HG02759 (cell line): ENCODE measurements at regions not wholly inside any gene's neighbourhood (a gene's known extent, or its start where the extent isn't known, plus 50 kb on each side); places are given as distances from the start of the nearest gene placed in this dataset.
A peak's percentile ranks its signal among the peaks of the same experiment; 100 is the strongest.

Experiments used
- ATAC-seq: cut with Tn5 transposase; IDR thresholded peaks from one replicate; pipeline ENCODE4 v1.9.1; 2021; ENCODE audit warnings: mild to moderate bottlenecking, moderate library complexity; ENCODE audit not compliant: unreplicated experiment

DNA sequence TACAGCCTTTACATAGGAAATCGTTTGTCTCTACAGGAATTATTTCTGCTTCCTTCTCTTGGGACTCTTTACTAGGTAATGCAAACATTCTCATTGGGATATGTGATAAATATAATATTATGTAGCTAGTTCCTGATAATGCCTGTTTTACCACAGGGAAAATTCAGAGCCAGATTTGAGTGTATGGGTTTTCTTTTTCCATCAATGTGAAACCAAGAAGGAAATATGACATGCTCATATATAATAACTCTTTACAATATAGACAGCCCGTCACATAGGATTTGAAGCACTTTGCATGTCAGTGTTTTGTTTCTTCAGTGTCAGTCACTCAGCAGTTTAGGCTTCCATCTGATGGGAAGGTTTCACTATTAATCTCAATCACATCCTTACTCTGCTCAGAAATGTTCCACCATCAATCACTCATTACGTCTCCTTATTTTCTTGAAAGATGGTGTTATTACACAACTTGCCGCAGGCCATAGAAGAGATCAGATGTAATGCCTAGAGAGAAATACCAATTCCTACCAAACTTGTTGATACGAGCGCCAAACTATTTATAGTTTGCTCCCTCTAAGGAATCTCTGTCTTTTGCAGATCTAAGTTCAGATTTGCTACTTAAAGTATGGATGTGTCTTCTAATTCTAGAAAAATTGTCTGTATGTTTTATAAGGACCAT is 314.8 kb downstream of the DIPK2A start:
- no peak for ATAC-seq

DNA sequence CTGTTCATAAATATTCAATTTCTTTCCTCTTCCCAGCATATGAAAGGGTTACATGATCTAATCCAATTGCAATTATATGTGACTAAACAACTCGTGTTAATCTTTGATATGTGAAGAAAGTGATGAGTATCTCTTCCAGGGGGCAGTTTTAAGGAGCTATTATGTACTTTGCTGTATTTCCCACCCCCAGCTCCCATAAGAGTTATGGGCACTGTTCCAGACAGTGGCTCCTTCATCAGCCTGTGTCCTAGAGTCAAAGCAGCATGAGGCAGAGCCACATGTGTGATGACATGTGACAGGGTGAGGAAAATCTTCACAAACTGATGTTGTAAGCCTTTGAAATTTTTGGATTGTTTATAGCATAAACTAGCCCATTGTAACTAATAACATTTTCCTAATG is 315.4 kb downstream of the DIPK2A start:
- no peak for ATAC-seq

GRCh38 chr3:144289057-144289456 is 317.4 kb downstream of the DIPK2A start:
- ATAC-seq, result peak; percentile 44

DNA sequence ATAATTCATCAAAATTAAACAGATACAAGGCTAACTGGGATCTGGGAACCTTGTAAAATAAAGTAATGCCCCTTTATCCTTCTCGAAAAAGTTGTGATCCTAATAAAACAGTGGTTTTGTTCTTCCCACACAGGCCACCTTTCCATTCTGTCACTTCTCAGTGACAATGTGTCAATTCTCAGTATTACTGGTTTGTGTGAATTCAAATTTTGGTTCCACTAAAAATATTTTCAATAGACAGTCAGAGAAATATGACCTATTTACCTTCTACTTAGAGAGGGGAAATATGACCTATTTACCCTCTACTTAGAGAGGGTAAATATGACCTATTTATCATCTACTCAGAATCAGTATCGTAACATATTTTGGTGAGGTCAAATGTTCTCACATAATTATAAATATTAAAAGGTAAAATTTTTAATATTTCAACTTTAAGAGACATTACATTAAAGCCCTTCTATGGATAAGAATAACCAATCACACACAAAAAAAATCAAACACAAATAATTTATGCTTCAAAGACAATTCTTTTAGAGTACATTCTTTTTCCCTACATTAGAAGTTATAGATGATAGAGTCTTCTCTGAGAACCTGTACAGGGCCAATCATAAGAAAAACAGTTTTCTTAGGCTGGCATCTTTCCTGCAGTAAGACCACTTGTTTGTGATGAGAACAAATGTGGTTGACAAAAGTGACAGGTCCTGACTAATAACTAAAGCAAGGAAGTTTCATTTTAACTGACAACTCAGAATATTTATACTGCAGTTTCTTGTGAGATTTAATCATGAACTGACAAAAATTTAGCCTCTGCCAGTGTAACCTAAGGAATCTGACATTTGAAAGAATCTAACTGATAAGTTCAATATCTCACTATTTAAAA is 323.3 kb downstream of the DIPK2A start:
- peak; percentile 89 for ATAC-seq

GRCh38 chr3:144295613-144296012 is 324.0 kb downstream of the DIPK2A start:
- ATAC-seq, result no peak

- ATAC-seq, result no peak
These were observed 325.2 kb downstream of the DIPK2A start for GRCh38 chr3:144296808-144297207.

GRCh38 chr3:144301863-144302262 is 330.2 kb downstream of the DIPK2A start:
- no peak for ATAC-seq

GRCh38 chr3:144307951-144308350 is 336.3 kb downstream of the DIPK2A start:
- ATAC-seq, result no peak

GRCh38 chr3:144308396-144308795 is 336.8 kb downstream of the DIPK2A start:
- no peak for ATAC-seq

DNA sequence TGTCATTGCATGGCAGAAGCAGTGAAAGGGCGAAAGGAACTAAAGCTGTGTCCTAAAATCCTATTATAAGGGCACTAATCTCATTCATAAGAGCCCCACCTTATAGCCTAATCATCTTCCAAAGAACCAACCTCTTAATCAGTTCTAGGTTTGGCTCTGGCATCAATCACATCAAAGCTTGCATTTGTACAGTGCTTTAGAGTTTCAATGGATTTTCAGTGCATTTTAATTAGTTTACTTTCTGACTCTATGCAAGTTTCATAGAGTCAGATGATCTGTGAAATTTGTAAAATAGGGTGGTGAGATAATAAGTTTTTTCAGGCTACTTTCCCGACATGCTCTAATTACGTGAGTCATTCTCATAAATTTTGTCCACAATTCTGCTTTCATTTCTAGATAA is 341.1 kb downstream of the DIPK2A start:
- no peak for ATAC-seq

DNA sequence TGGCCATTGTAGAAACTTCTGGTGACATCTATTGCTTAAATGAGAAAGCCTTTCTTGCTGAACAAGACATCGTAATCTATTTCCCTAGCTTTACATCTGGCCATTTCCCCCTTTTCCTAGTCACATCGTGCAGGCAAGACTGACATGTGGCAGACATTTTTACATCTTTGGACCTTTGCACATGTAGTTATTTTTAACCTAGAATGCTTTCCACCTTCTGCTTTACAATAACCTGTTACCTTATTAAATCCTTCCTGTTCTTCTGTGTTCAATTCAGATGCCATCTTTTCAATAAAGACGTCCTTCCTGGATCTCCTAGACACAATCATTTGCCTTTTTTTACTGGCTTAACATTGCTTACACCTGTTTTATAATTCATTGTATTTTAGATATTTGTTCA is 343.3 kb downstream of the DIPK2A start:
- ATAC-seq, result no peak

GRCh38 chr3:144317961-144318360 is 346.3 kb downstream of the DIPK2A start:
- no peak for ATAC-seq

DNA sequence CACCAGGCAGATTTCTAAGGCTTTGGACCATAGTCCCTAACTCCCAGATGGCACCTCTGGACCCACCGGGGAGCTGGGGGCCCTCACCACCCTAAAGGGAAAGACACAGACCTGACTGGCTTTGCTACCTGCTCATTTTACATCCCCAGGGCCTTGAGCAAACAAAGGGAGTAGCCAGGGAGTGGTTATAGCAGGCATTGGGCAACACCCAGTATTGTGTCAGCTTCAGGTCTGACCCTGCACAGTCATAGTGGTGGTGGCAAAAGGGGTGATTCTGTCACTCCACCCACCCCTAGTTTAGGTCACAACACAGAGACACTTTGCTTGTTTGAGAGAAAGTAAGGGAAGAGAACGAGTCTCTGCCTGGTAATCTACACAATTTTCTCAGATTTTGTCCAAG is 352.5 kb downstream of the DIPK2A start:
- no peak for ATAC-seq

GRCh38 chr3:144332868-144333267 is 361.2 kb downstream of the DIPK2A start:
- ATAC-seq, result no peak

GRCh38 chr3:144341471-144341870 is 369.8 kb downstream of the DIPK2A start:
- no peak for ATAC-seq

GRCh38 chr3:144343343-144343742 is 371.7 kb downstream of the DIPK2A start:
- no peak for ATAC-seq

- no peak for ATAC-seq
These were observed 372.2 kb downstream of the DIPK2A start for GRCh38 chr3:144343777-144344176.

DNA sequence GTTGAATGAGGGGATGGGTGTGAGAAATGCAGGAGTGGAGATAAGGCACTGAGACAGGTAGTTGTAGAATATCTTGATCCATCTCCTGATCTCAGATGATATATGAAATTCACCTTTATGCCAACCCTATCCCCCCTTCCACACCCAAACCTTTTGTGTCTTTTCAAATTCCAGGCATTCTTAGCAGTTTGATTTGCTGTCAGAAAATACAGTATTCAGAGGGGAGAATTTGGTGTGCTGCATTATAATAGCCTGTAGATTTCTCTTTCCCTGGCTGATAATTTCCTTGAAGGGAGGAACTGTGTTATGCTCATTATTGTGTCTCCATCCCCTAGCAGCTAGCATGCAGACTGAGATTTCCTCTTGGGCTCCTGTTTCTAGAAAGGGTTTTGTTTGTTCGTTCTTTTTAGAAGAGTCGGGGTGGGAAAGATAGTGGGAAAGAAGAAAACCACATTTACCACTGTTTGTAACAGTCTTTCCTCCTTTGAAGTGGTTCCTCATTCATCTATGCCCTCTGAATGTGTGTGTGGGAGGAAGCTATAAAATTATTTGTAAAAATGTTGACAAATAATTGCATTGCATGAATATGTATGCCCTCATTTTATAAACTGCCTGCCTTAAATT is 373.4 kb downstream of the DIPK2A start:
- no peak for ATAC-seq

DNA sequence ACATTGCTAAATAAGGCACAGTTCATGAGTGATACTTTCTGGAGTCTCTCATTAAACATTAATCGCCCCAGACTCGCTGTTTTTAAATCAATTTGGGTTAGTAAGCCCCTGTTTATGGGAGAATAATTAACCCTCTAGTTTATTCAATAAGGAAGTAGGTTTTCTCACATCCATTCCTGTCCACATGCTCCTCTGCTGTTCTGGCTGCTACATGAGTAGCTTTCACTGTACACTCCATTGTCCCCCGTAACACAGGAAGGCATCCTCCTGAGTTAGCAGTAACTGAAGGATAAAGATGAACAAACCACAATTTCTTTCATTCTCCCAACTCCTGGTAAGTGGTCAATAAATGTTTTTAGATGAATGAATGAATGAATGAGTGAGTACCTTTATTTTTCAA is 378.5 kb downstream of the DIPK2A start:
- ATAC-seq, result no peak

- ATAC-seq, result no peak
These were observed 379.4 kb downstream of the DIPK2A start for GRCh38 chr3:144351011-144351410.

GRCh38 chr3:144351773-144352365 is 380.2 kb downstream of the DIPK2A start:
- no peak for ATAC-seq
